ENCODE measurements at regions not wholly inside any gene's neighbourhood (a gene's known extent, or its start where the extent isn't known, plus 50 kb on each side); places are given as distances from the start of the nearest gene placed in this dataset.

GRCh38 chr15:61301701-61302100 is 72.6 kb upstream of the RORA start:
- H3K36me3 Mint-ChIP-seq (ENCODE audit: insufficient read depth in 1 of 3, low read depth in 3 of 3) = no peaks in the 10 kb centered on the region
- no peak overlapping the region for H3T11ph ChIP-seq (ENCODE audit: low read length)
- no peak overlapping the region for H3K4me2 ChIP-seq (ENCODE audit: insufficient read depth, insufficient read length, low read length)
- H4K8ac ChIP-seq (replicated peaks; ENCODE audit: insufficient read length, low read depth, low read length) = no peak overlapping the region
- H3K4me3 Mint-ChIP-seq = no peak overlapping the region
- no peak overlapping the region for H2BK12ac ChIP-seq (ENCODE audit: insufficient read length, low read depth, low read length)
- no peaks in the 10 kb centered on the region for H3K9me3 ChIP-seq (ENCODE audit: control insufficient read depth, low read depth, low read length)
- no peak overlapping the region for H2BK20ac ChIP-seq (ENCODE audit: low read depth, low read length, poor library complexity, severe bottlenecking)
- H2AFZ ChIP-seq (ENCODE audit: low read length) = no peak overlapping the region
- H3K14ac ChIP-seq (ENCODE audit: insufficient read depth, low read length) = no peak overlapping the region; the same call in 1 of the 2 replicates
- no peak overlapping the region for H2BK5ac ChIP-seq (ENCODE audit: insufficient read length, low read length)
- no peak overlapping the region for H3K9ac ChIP-seq (ENCODE audit: extremely low read depth, insufficient read length, low read length)
- H3K4me1 ChIP-seq (ENCODE audit: insufficient read depth, low read length) = no peaks in the 10 kb centered on the region
- H4K20me1 ChIP-seq (ENCODE audit: control insufficient read depth, insufficient read depth, insufficient read length) = peaks cover 2% of the 10 kb centered on the region
- no peaks in the 10 kb centered on the region for H3K27me3 ChIP-seq (ENCODE audit: insufficient read depth, low read length)
- H2AK5ac ChIP-seq (ENCODE audit: insufficient read length, low read length) = no peak overlapping the region
- H2BK15ac ChIP-seq (ENCODE audit: low read depth, low read length) = no peak overlapping the region
- no peak for TF ChIP-seq CTCF (conservative IDR thresholded peaks at IDR 0.05)
- no peak overlapping the region for H3K56ac ChIP-seq (ENCODE audit: insufficient read length, low read depth, low read length)
- WGBS (ENCODE audit: extremely low coverage, insufficient read length, low lambda C conversion rate) = no CpG with 5 or more reads among the region's 3 CpGs
- H3K27ac Mint-ChIP-seq = no peak overlapping the region
- no peaks in the 10 kb centered on the region for H3K79me1 ChIP-seq (ENCODE audit: insufficient read depth, low read depth, low read length, poor library complexity, severe bottlenecking)
- DNase-seq = no peak
- no peak overlapping the region for H4K5ac ChIP-seq (ENCODE audit: insufficient read length, low read depth, low read length)
- no peak overlapping the region for H3K23ac ChIP-seq (ENCODE audit: insufficient read length, low read depth, low read length)
- no peaks in the 10 kb centered on the region for H3K4me1 Mint-ChIP-seq
- no peaks in the 10 kb centered on the region; a peak in 2 of 5 replicates for H3K9me3 Mint-ChIP-seq
- no peak overlapping the region for H4K91ac ChIP-seq (ENCODE audit: insufficient read length, low read depth, low read length)
- no peak overlapping the region for H3K4ac ChIP-seq (ENCODE audit: low read depth, low read length)
- no peaks in the 10 kb centered on the region; the same call in 1 of the 2 replicates for H3K79me2 ChIP-seq (ENCODE audit: insufficient read depth, low read length)
- no peak overlapping the region for H3K18ac ChIP-seq (ENCODE audit: insufficient read length, low read depth, low read length)
- H2BK120ac ChIP-seq (ENCODE audit: low read depth, low read length, poor library complexity, severe bottlenecking) = no peak overlapping the region
- H3K27me3 Mint-ChIP-seq (ENCODE audit: low read depth) = no peaks in the 10 kb centered on the region; the same call in 1 of the 2 replicates
- H3K27ac ChIP-seq (ENCODE audit: insufficient read length, low read depth, low read length) = no peak overlapping the region
- no peaks in the 10 kb centered on the region for H3K23me2 ChIP-seq (ENCODE audit: insufficient read length, low read depth, low read length, poor library complexity, severe bottlenecking)
